SK-N-SH (cell line): ENCODE measurements at regions not wholly inside any gene's neighbourhood (a gene's known extent, or its start where the extent isn't known, plus 50 kb on each side); places are given as distances from the start of the nearest gene placed in this dataset.

ENCODE experiments used
- CTCF ChIA-PET: fragments of 300-600, 350-600 bp; formaldehyde crosslinking; extraction: SDS; loops from one replicate; lab custom pipeline; 2021; lab: Yijun Ruan, JAX
- POLR2A ChIA-PET: fragments of 350-600 bp; sonication (Branson Sonifier 250); formaldehyde crosslinking; extraction: SDS; loops from one replicate; lab custom pipeline; 2020; ENCODE audit warnings: antibody characterized with exemption, inconsistent platforms; lab: Yijun Ruan, JAX
- DNase-seq: peaks from one replicate; pipeline ENCODE4 v3.0.0; 2012
- H2AFZ ChIP-seq: fragments of 200-600 bp; sonication (generic); 2 replicates; pipeline ENCODE4 v1.8.1; 2016; ENCODE audit warnings: antibody characterized with exemption, mild to moderate bottlenecking, low read depth
- H3F3A ChIP-seq: fragments of 200-600 bp; sonication (generic); replicated peaks from 2 replicates; pipeline ENCODE3; 2016; ENCODE audit warnings: antibody characterized with exemption, mild to moderate bottlenecking; ENCODE audit not compliant: insufficient read depth
- H3K27ac ChIP-seq, 2 experiments: fragments of 200-500 bp in 1 of 2; fragments of 200-600 bp in 1 of 2; sonication (Bioruptor generic) in 1 of 2; sonication (generic), shearing (Covaris generic) in 1 of 2; 2 replicates each; pipeline versions ENCODE4 v1.5.1 to v1.6.1; 2014 to 2016; ENCODE audit warnings: low read depth in 2 of 2, inconsistent platforms in 1 of 2, low read length in 1 of 2, mild to moderate bottlenecking in 1 of 2, mixed read lengths in 1 of 2
- H3K27me3 ChIP-seq: fragments of 200-600 bp; sonication (generic), shearing (Covaris generic); 2 replicates; pipeline ENCODE4 v1.6.1; 2016; ENCODE audit warnings: mixed run types; ENCODE audit not compliant: insufficient read depth
- H3K36me3 ChIP-seq, 2 experiments: fragments of 200-500 bp in 1 of 2; fragments of 200-600 bp in 1 of 2; sonication (Bioruptor generic) in 1 of 2; sonication (generic) in 1 of 2; replicated peaks in 1 of 2; 2 replicates each; pipeline versions ENCODE3 to v1.5.1; 2014 to 2016; ENCODE audit warnings: low read length in 1 of 2, mild to moderate bottlenecking in 1 of 2; ENCODE audit not compliant: insufficient read depth in 2 of 2, control insufficient read depth in 1 of 2
- H3K4me1 ChIP-seq, 2 experiments: fragments of 200-500 bp in 1 of 2; fragments of 200-600 bp in 1 of 2; sonication (Bioruptor generic) in 1 of 2; sonication (generic), shearing (Covaris generic) in 1 of 2; 2 replicates each; pipeline versions ENCODE4 v1.5.1 to v1.6.1; 2014 to 2016; ENCODE audit warnings: low read depth in 1 of 2, low read length in 1 of 2, mixed run types in 1 of 2; ENCODE audit not compliant: insufficient read depth in 2 of 2, control insufficient read depth in 1 of 2
- H3K4me2 ChIP-seq: fragments of 200-600 bp; sonication (generic), shearing (Covaris generic); 2 replicates; pipeline ENCODE4 v1.6.1; 2017; ENCODE audit warnings: mixed run types
- H3K4me3 ChIP-seq, 2 experiments: fragments of 200-500 bp in 1 of 2; fragments of 200-600 bp in 1 of 2; sonication (Bioruptor generic) in 1 of 2; sonication (generic), shearing (Covaris generic) in 1 of 2; 2 replicates each; pipeline versions ENCODE4 v1.5.1 to v1.8.1; 2014 to 2016; ENCODE audit warnings: low read depth in 2 of 2, inconsistent platforms in 1 of 2, low read length in 1 of 2, mild to moderate bottlenecking in 1 of 2, mixed read lengths in 1 of 2, moderate library complexity in 1 of 2
- H3K79me2 ChIP-seq: fragments of 200-600 bp; sonication (generic); 2 replicates; pipeline ENCODE4 v1.8.1; 2017; ENCODE audit warnings: mild to moderate bottlenecking; ENCODE audit not compliant: insufficient read depth
- H3K9ac ChIP-seq: fragments of 200-600 bp; sonication (generic); 2 replicates; pipeline ENCODE4 v1.6.1; 2017; ENCODE audit warnings: mixed run types
- H3K9me2 ChIP-seq: fragments of 200-600 bp; sonication (generic); 2 replicates; pipeline ENCODE4 v1.6.1; 2017; ENCODE audit warnings: mixed run types
- H3K9me3 ChIP-seq: fragments of 200-600 bp; sonication (generic); 2 replicates; pipeline ENCODE4 v1.6.1; 2017; ENCODE audit warnings: mixed run types, mild to moderate bottlenecking, moderate library complexity
- H4K20me1 ChIP-seq: fragments of 200-600 bp; sonication (generic); 2 replicates; pipeline ENCODE4 v1.6.1; 2017; ENCODE audit warnings: mild to moderate bottlenecking, mixed run types; ENCODE audit not compliant: insufficient read depth
- CHD2 ChIP-seq: fragments of 150-350 bp; IDR thresholded peaks from 2 replicates; pipeline ENCODE4 v1.6.1; 2018; ENCODE audit warnings: low read length; ENCODE audit not compliant: partially characterized antibody
- ELF1 ChIP-seq: IDR thresholded peaks from 2 replicates; pipeline ENCODE4 v1.4.0; 2012
- EP300 ChIP-seq, 2 experiments: IDR thresholded peaks; 2 replicates each; pipeline versions ENCODE4 v1.4.0 to v1.6.1; 2012; ENCODE audit warnings: borderline replicate concordance in 1 of 2, low read depth in 1 of 2, low read length in 1 of 2
- EZH2phosphoT487 ChIP-seq: fragments of 200-600 bp; sonication (generic); IDR thresholded peaks from 2 replicates; pipeline ENCODE4 v1.6.1; 2017; ENCODE audit warnings: low read depth, mixed run types, mild to moderate bottlenecking, antibody characterized with exemption, moderate library complexity, borderline replicate concordance
- FOSL2 ChIP-seq: IDR thresholded peaks from 2 replicates; pipeline ENCODE4 v1.4.0; 2012; ENCODE audit warnings: low read depth, mild to moderate bottlenecking, moderate library complexity, borderline replicate concordance
- FOXJ3 ChIP-seq: sonication (generic); formaldehyde crosslinking; IDR thresholded peaks from 2 replicates; pipeline ENCODE4 v1.5.1; 2020; ENCODE audit warnings: mild to moderate bottlenecking, missing genetic modification reagents
- FOXM1 ChIP-seq: IDR thresholded peaks from 2 replicates; pipeline ENCODE4 v1.4.0; 2012; ENCODE audit warnings: low read depth, mild to moderate bottlenecking
- GABPA ChIP-seq: IDR thresholded peaks from 2 replicates; pipeline ENCODE4 v1.4.0; 2012; ENCODE audit warnings: low read depth, mild to moderate bottlenecking
- GATA2 ChIP-seq: sonication (generic); formaldehyde crosslinking; IDR thresholded peaks from 2 replicates; pipeline ENCODE4 v1.5.0; 2020; ENCODE audit warnings: mild to moderate bottlenecking, missing genetic modification reagents
- JUND ChIP-seq: IDR thresholded peaks from 2 replicates; pipeline ENCODE4 v1.4.0; 2012
- MEF2A ChIP-seq: IDR thresholded peaks from 2 replicates; pipeline ENCODE4 v1.4.0; 2012; ENCODE audit warnings: low read depth, borderline replicate concordance
- MXI1 ChIP-seq: IDR thresholded peaks from 2 replicates; pipeline ENCODE4 v1.6.1; 2012; ENCODE audit warnings: mild to moderate bottlenecking, low read depth, low read length, improper control_type of control experiment
- RAD21 ChIP-seq: IDR thresholded peaks from 2 replicates; pipeline ENCODE4 v1.6.1; 2012; ENCODE audit warnings: mild to moderate bottlenecking, low read length
- RCOR1 ChIP-seq: fragments of 150-350 bp; IDR thresholded peaks from 2 replicates; pipeline ENCODE4 v1.6.1; 2017; ENCODE audit warnings: antibody characterized with exemption, low read length
- RFX5 ChIP-seq: IDR thresholded peaks from 2 replicates; pipeline ENCODE4 v1.6.1; 2012; ENCODE audit warnings: mild to moderate bottlenecking, improper control_type of control experiment, low read length
- RXRA ChIP-seq: IDR thresholded peaks from 2 replicates; pipeline ENCODE4 v1.4.0; 2012; ENCODE audit warnings: low read depth, mild to moderate bottlenecking, borderline replicate concordance
- TCF12 ChIP-seq: IDR thresholded peaks from 2 replicates; pipeline ENCODE4 v1.4.0; 2012
- TEAD4 ChIP-seq: IDR thresholded peaks from 2 replicates; pipeline ENCODE4 v1.4.0; 2012; ENCODE audit warnings: mild to moderate bottlenecking, borderline replicate concordance; ENCODE audit not compliant: insufficient read depth
- YY1 ChIP-seq: IDR thresholded peaks from 2 replicates; pipeline ENCODE4 v1.4.0; 2012; ENCODE audit warnings: low read depth, mild to moderate bottlenecking
- whole genome bisulfite sequencing: methylation state at CpG from one replicate; pipeline ENCODE4 v1.1.6; 2017; ENCODE audit warnings: low lambda C conversion rate; 5-methylcytosine and 5-hydroxymethylcytosine counted together
- TF ChIP-seq, protein P1 (sequence below): IDR thresholded peaks from 2 replicates; pipeline ENCODE4 v1.4.0; 2012; ENCODE audit warnings: low read depth, borderline replicate concordance

DNA sequence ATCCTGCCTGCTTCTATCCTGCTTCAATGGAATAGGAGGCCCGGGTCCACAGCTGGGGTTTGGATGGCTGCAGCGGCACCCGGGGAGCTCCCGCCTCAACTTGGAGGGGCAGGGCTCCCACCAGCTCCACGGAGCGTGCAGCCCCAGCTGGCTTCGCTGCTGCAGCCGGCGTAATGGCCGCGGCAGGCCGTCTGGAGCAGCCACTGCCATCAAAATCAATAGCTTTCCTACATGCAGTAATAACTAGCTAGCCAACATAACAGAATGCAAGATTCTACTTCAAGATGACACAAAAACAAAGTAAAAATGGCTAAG is 154.2 kb upstream of the RMP24 start:
- CTCF ChIA-PET = interaction anchor here (3.8 kb wide), 1 partner anchor 62 kb away, joined by 12 read pairs; no protein-coding TSS in a partner anchor
- WGBS = 39% methylated on average over 10 of the region's 12 CpGs
- no peak overlapping the region for H3K4me2 ChIP-seq
- TF ChIP-seq TEAD4 (no peak), GATA2 (no peak), FOSL2 (no peak), TCF12 (no peak), ELF1 (no peak), RXRA (no peak), RFX5 (no peak), FOXM1 (no peak), GABPA (no peak), YY1 (no peak), RAD21 (no peak), EP300 (IDR thresholded peaks at IDR 0.05; ENCODE audit: borderline replicate concordance in 1 of 2, low read depth in 1 of 2, low read length in 1 of 2) (no peak), RCOR1 (no peak), EZH2phosphoT487 (no peak)
- TF ChIP-seq, protein P1, sequence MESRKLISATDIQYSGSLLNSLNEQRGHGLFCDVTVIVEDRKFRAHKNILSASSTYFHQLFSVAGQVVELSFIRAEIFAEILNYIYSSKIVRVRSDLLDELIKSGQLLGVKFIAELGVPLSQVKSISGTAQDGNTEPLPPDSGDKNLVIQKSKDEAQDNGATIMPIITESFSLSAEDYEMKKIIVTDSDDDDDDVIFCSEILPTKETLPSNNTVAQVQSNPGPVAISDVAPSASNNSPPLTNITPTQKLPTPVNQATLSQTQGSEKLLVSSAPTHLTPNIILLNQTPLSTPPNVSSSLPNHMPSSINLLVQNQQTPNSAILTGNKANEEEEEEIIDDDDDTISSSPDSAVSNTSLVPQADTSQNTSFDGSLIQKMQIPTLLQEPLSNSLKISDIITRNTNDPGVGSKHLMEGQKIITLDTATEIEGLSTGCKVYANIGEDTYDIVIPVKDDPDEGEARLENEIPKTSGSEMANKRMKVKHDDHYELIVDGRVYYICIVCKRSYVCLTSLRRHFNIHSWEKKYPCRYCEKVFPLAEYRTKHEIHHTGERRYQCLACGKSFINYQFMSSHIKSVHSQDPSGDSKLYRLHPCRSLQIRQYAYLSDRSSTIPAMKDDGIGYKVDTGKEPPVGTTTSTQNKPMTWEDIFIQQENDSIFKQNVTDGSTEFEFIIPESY = no peak
- POLR2A ChIA-PET = no interaction called here
- no peaks in the 10 kb centered on the region for H3K9me2 ChIP-seq
- no peaks in the 10 kb centered on the region for H3K27me3 ChIP-seq
- no peaks in the 10 kb centered on the region for H3K4me1 ChIP-seq
- no peak overlapping the region for H3K9ac ChIP-seq
- no peaks in the 10 kb centered on the region for H3F3A ChIP-seq
- no peak for DNase-seq
- H3K79me2 ChIP-seq = no peaks in the 10 kb centered on the region
- no peak overlapping the region for H3K27ac ChIP-seq
- no peak overlapping the region for H2AFZ ChIP-seq
- H4K20me1 ChIP-seq = no peaks in the 10 kb centered on the region
- H3K4me3 ChIP-seq = no peak overlapping the region
- H3K36me3 ChIP-seq = no peaks in the 10 kb centered on the region
- H3K9me3 ChIP-seq = no peaks in the 10 kb centered on the region

DNA sequence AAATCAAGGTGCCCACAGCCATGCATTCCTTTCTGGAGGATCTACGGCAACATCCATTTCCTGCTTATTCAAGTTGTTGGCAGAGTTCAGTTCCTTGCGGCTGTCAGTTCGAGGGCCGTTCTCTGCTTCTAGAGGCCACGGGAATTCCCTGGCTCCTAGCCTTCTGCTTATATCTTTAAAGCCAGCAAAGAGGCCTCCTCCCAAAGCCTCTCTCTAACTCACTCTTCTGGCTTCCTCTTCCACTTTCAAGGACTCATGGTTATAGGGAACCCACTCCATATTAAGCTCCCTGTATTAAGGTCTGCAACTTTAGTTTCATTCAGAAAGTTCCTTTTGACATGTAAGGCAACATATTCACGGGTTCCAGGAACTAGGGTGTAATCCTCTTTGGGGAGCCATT is 150.1 kb upstream of the RMP24 start:
- no peak overlapping the region for H3K27ac ChIP-seq
- no peak overlapping the region for H3K4me2 ChIP-seq
- no peaks in the 10 kb centered on the region for H3F3A ChIP-seq
- WGBS = 55% methylated on average over 6 of the region's 6 CpGs
- CTCF ChIA-PET = no interaction called here
- DNase-seq = no peak
- H3K9me2 ChIP-seq = no peaks in the 10 kb centered on the region
- H3K36me3 ChIP-seq = no peaks in the 10 kb centered on the region
- no peaks in the 10 kb centered on the region for H3K79me2 ChIP-seq
- no peaks in the 10 kb centered on the region for H3K9me3 ChIP-seq
- no peaks in the 10 kb centered on the region for H4K20me1 ChIP-seq
- H3K4me1 ChIP-seq = no peaks in the 10 kb centered on the region
- no peak overlapping the region for H3K9ac ChIP-seq
- no peak overlapping the region for H3K4me3 ChIP-seq
- no peaks in the 10 kb centered on the region for H3K27me3 ChIP-seq
- POLR2A ChIA-PET = no interaction called here
- TF ChIP-seq GATA2 = no peak
- no peak for TF ChIP-seq FOSL2
- TF ChIP-seq RXRA = no peak
- TF ChIP-seq MEF2A = no peak
- no peak for TF ChIP-seq RCOR1
- TF ChIP-seq ELF1 = no peak
- no peak for TF ChIP-seq RFX5
- no peak for TF ChIP-seq FOXM1
- no peak for TF ChIP-seq CHD2
- TF ChIP-seq FOXJ3 (CRISPR knock-in tag) = no peak
- TF ChIP-seq JUND = no peak
- no peak for TF ChIP-seq MXI1
- TF ChIP-seq TCF12 = no peak
- no peak for TF ChIP-seq YY1
- no peak overlapping the region for H2AFZ ChIP-seq
